ENCODE measurements at regions not wholly inside any gene's neighbourhood (a gene's known extent, or its start where the extent isn't known, plus 50 kb on each side); places are given as distances from the start of the nearest gene placed in this dataset.

DNA sequence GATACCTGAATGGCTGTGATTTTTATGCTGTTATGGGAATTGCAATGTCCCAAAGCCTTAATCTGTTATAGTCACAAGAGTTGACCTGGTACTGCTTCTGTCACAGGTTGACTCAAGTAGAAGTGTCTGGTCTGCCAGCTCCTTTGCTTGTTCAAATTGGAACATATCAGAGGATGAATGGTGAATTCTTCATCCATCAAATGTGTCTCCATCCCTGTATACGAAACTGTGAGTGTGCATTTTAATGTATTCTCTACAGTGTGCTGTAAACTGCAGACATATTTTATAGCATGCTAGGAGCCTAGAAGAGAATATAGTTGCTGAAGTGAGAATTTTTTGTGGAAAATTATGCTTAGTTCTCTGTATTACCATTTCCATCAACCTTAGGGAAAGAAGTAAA is 608.4 kb downstream of the AMY1C start:
- Histone ChIP-seq H3K27me3 (ENCODE audit: low read depth, low read length) (no peaks in the 10 kb centered on the region), H3K4me2 (ENCODE audit: low read length) (no peak overlapping the region), H3K36me3 (replicated peaks; ENCODE audit: low read depth, low read length) (no peaks in the 10 kb centered on the region), H3K4me1 (ENCODE audit: low read length) (0 out of 2 replicates have a peak, but pooled peaks cover 3% of the 10 kb centered on the region), H3K79me2 (ENCODE audit: low read length) (no peaks in the 10 kb centered on the region), H2AFZ (ENCODE audit: low read depth, low read length) (no peak overlapping the region), H3K27ac (ENCODE audit: low read length) (no peak overlapping the region), H3K4me3 (ENCODE audit: low read length) (no peak overlapping the region), H4K20me1 (ENCODE audit: insufficient read depth, low read length) (no peaks in the 10 kb centered on the region), H3K9me3 (ENCODE audit: insufficient read depth, low read length) (no peaks in the 10 kb centered on the region), H3K9ac (ENCODE audit: low read length) (no peak overlapping the region)
- TF ChIP-seq, protein P1, sequence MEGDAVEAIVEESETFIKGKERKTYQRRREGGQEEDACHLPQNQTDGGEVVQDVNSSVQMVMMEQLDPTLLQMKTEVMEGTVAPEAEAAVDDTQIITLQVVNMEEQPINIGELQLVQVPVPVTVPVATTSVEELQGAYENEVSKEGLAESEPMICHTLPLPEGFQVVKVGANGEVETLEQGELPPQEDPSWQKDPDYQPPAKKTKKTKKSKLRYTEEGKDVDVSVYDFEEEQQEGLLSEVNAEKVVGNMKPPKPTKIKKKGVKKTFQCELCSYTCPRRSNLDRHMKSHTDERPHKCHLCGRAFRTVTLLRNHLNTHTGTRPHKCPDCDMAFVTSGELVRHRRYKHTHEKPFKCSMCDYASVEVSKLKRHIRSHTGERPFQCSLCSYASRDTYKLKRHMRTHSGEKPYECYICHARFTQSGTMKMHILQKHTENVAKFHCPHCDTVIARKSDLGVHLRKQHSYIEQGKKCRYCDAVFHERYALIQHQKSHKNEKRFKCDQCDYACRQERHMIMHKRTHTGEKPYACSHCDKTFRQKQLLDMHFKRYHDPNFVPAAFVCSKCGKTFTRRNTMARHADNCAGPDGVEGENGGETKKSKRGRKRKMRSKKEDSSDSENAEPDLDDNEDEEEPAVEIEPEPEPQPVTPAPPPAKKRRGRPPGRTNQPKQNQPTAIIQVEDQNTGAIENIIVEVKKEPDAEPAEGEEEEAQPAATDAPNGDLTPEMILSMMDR (IDR thresholded peaks at IDR 0.05; ENCODE audit: low read depth, low read length), result no peak
- TF ChIP-seq EZH2phosphoT487 (IDR thresholded peaks at IDR 0.05; ENCODE audit: low read depth), result no peak

DNA sequence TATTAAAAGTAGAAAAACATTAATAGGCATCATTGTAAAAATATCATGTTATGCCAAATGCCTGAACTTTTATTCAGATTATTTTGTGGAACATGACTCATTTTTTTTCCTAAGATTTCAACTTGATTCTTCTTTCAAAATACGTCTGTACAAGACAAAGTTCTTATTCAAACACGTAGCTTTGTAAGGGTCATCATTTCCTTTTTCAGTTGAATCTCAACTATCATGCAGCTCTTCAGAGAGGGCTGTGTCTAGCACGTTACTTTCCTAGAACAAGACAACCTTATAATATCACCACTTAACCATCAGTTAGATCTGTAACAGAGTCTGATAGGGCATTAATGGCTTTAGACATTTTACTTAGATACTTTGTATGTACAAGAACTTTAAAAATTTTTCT is 608.9 kb downstream of the AMY1C start:
- no peak for TF ChIP-seq EZH2phosphoT487 (IDR thresholded peaks at IDR 0.05; ENCODE audit: low read depth)
- TF ChIP-seq, protein P1 (IDR thresholded peaks at IDR 0.05; ENCODE audit: low read depth, low read length), result no peak
- Histone ChIP-seq H3K9ac (ENCODE audit: low read length) (no peak overlapping the region), H4K20me1 (ENCODE audit: insufficient read depth, low read length) (no peaks in the 10 kb centered on the region), H3K4me1 (ENCODE audit: low read length) (0 out of 2 replicates have a peak, but pooled peaks cover under 1% of the 10 kb centered on the region), H3K27me3 (ENCODE audit: low read depth, low read length) (no peaks in the 10 kb centered on the region), H3K4me3 (ENCODE audit: low read length) (no peak overlapping the region), H3K4me2 (ENCODE audit: low read length) (no peak overlapping the region), H3K79me2 (ENCODE audit: low read length) (no peaks in the 10 kb centered on the region), H2AFZ (ENCODE audit: low read depth, low read length) (no peak overlapping the region), H3K36me3 (replicated peaks; ENCODE audit: low read depth, low read length) (no peaks in the 10 kb centered on the region), H3K9me3 (ENCODE audit: insufficient read depth, low read length) (no peaks in the 10 kb centered on the region), H3K27ac (ENCODE audit: low read length) (no peak overlapping the region)

DNA sequence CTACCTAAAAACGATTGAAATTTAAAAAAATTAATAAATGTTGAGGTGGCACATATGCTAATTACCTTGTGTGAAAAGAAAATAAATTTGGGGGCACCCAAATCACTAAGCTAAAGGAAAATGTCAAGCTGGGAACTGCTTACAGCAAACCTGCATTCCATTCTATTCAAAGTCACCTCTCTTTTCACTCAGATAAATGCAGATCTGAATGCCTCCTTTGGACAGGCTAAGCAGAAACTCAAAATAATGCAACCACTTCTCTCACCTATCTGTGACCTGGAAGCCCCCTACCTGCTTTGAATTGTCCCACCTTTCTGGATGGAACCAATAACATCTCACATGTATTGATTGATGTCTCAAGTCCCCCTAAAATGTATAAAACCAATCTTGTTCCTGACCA is 628.7 kb downstream of the AMY1C start:
- no peaks in the 10 kb centered on the region for H4K20me1 ChIP-seq (ENCODE audit: insufficient read depth, low read length)
- H2AFZ ChIP-seq (ENCODE audit: low read depth, low read length), result no peak overlapping the region
- no peaks in the 10 kb centered on the region for H3K9me3 ChIP-seq (ENCODE audit: insufficient read depth, low read length)
- H3K9ac ChIP-seq (ENCODE audit: low read length), result no peak overlapping the region
- no peak overlapping the region for H3K27ac ChIP-seq (ENCODE audit: low read length)
- no peaks in the 10 kb centered on the region for H3K36me3 ChIP-seq (replicated peaks; ENCODE audit: low read depth, low read length)
- H3K4me1 ChIP-seq (ENCODE audit: low read length), result no peaks in the 10 kb centered on the region
- H3K27me3 ChIP-seq (ENCODE audit: low read depth, low read length), result no peaks in the 10 kb centered on the region
- no peak for TF ChIP-seq EZH2phosphoT487 (IDR thresholded peaks at IDR 0.05; ENCODE audit: low read depth)
- TF ChIP-seq, protein P1 (IDR thresholded peaks at IDR 0.05; ENCODE audit: low read depth, low read length), result no peak
- no peak overlapping the region for H3K4me3 ChIP-seq (ENCODE audit: low read length)
- H3K4me2 ChIP-seq (ENCODE audit: low read length), result no peak overlapping the region
- H3K79me2 ChIP-seq (ENCODE audit: low read length), result no peaks in the 10 kb centered on the region

DNA sequence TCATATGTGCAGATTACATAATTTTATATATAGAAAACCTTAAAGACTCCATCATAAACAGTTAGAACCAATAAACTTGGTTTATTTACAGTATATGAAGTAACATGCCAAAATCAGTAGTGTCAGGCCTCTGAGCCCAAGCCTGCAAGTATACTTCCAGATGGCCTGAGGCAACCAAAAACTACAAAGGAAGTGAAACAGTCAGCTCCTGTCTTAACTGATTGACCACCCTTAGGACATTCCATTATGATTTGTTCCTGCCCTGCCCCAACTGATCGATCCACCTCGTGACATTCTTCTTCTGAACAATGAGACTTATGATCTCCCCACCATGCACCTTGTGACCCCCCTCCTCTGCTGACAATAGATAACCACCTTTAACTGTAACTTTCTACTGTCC is 630.3 kb downstream of the AMY1C start:
- H2AFZ ChIP-seq (ENCODE audit: low read depth, low read length), result no peak overlapping the region
- no peaks in the 10 kb centered on the region for H3K27me3 ChIP-seq (ENCODE audit: low read depth, low read length)
- no peaks in the 10 kb centered on the region for H3K36me3 ChIP-seq (replicated peaks; ENCODE audit: low read depth, low read length)
- no peaks in the 10 kb centered on the region for H3K9me3 ChIP-seq (ENCODE audit: insufficient read depth, low read length)
- no peak overlapping the region for H3K9ac ChIP-seq (ENCODE audit: low read length)
- no peak for TF ChIP-seq EZH2phosphoT487 (IDR thresholded peaks at IDR 0.05; ENCODE audit: low read depth)
- TF ChIP-seq, protein P1 (IDR thresholded peaks at IDR 0.05; ENCODE audit: low read depth, low read length), result no peak
- H3K79me2 ChIP-seq (ENCODE audit: low read length), result no peaks in the 10 kb centered on the region
- H3K27ac ChIP-seq (ENCODE audit: low read length), result no peak overlapping the region
- no peaks in the 10 kb centered on the region for H3K4me1 ChIP-seq (ENCODE audit: low read length)
- H3K4me2 ChIP-seq (ENCODE audit: low read length), result no peak overlapping the region
- H4K20me1 ChIP-seq (ENCODE audit: insufficient read depth, low read length), result no peaks in the 10 kb centered on the region
- no peak overlapping the region for H3K4me3 ChIP-seq (ENCODE audit: low read length)

Measured in OCI-LY3 (cell line).